GM21576 (cell line): ENCODE measurements at regions not wholly inside any gene's neighbourhood (a gene's known extent, or its start where the extent isn't known, plus 50 kb on each side); places are given as distances from the start of the nearest gene placed in this dataset.
A peak's percentile ranks its signal among the peaks of the same experiment; 100 is the strongest.

Experiments used
- ATAC-seq: cut with Tn5 transposase; IDR thresholded peaks from one replicate; pipeline ENCODE4 v1.9.1; 2021; ENCODE audit warnings: mild to moderate bottlenecking, moderate library complexity; ENCODE audit not compliant: unreplicated experiment

DNA sequence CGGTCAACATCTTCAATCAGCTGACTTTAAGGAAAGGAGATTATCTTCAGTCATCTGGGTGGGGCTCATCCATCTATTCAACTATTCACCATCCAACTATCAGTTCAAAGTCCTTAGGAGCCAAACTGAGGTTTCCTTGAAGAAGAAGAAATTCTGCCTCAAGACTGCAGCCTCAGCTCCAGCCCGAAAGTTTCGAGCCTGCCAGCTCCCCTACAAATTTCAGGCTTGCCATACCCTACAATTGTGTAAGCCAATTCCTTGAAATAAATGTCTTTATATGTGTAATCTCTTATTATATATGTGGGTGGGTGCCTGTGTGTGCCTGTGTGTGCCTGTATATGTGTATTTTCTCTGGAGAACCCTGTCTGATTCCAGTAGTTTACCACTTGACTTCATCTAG lies 447.8 kb downstream of the INHBA start:
- no peak for ATAC-seq

DNA sequence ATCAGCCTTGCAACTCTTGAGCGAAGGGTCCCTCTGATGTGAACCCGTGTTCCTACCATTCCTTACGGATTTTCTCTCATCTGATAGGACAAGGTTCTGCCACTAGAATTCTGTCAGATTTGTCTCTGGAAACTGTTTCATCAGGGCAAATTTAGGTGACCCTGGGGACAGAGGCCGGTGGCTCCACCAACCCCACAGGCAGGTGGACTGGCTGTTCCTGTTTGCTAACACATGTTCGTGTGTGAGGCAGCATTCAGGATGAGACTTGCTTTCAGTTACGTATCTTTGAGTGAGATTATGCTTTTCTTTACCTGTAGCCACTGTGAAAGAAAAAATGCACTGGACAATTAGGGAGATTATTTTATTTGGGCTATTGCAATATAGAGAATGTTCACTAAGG lies 449.9 kb downstream of the INHBA start:
- no peak for ATAC-seq

- ATAC-seq: no peak
These were observed 450.3 kb downstream of the INHBA start for GRCh38 chr7:41252551-41252950.

- no peak for ATAC-seq
These were observed 455.6 kb downstream of the INHBA start for GRCh38 chr7:41247143-41247865.

- no peak for ATAC-seq
These were observed 457.0 kb downstream of the INHBA start for GRCh38 chr7:41245916-41246315.

- no peak for ATAC-seq
These were observed 458.6 kb downstream of the INHBA start for GRCh38 chr7:41244246-41244645.

- ATAC-seq: no peak
These were observed 461.2 kb downstream of the INHBA start for GRCh38 chr7:41241641-41242040.

DNA sequence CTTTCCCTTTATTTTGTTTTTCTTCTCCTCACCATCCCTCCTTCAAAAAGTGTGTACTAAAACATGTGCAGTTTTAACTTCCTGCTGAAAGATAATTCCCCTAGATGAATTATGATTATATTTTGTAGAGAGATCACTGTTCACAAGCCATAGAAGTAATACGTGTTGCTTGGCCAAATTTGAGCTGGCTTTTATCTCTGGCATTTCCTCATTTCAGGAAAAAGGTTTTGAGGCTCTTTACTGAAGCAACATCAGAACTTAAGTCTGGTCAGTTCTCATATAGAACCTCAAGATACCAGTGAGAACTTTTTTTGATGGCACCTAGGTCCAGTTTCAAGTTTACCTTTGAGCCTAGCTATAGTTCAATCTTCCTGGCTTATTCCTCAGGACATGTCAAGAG lies 463.3 kb downstream of the INHBA start:
- no peak for ATAC-seq

GRCh38 chr7:41238851-41239331 lies 464.0 kb downstream of the INHBA start:
- ATAC-seq: no peak

- no peak for ATAC-seq
These were observed 464.9 kb downstream of the INHBA start for GRCh38 chr7:41237956-41238355.

- no peak for ATAC-seq
These were observed 470.8 kb downstream of the INHBA start for GRCh38 chr7:41232086-41232485.

- no peak for ATAC-seq
These were observed 478.7 kb downstream of the INHBA start for GRCh38 chr7:41224063-41224763.

- no peak for ATAC-seq
These were observed 480.1 kb downstream of the INHBA start for GRCh38 chr7:41222746-41223145.

- no peak for ATAC-seq
These were observed 482.6 kb downstream of the INHBA start for GRCh38 chr7:41220266-41220665.

DNA sequence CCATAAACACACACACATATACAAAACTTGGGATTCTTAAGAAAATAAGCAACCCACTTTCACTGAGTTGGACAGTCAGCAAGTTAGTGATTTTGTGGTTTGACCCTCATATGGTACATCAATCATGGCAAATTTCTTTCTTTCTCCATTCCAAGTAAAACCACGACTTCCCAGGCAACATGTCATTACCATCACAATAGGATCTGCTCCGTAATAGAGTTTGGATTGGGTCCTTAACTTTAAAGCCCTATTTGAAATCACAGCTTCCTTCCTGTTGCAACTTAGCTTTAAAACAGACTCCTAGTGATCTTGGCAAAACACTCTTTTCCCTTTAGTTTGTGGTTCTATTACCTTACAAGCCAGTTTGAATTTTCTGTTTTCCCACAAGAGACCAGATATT lies 483.6 kb downstream of the INHBA start:
- no peak for ATAC-seq

GRCh38 chr7:41217306-41217705 lies 485.6 kb downstream of the INHBA start:
- ATAC-seq: no peak

DNA sequence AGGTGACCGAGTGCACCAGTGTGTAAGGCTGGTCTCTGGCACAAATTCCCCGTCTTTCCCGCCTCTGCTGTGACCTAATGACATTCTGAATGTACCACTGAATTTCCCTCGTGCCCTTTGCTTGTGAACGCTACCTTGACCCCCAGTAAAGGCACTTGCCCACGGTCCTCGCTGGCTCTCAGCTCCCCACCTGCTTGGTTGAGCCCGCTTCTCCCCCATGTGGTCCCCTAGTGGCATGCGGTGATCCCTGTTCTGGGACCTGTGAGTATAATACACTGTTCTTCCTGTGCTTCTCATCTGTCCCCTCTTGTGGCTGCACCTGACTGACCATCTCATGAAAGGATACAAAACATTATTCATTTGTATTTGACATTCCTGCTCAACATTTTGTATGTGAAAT lies 495.7 kb downstream of the INHBA start:
- no peak for ATAC-seq

- no peak for ATAC-seq
These were observed 496.6 kb downstream of the INHBA start for GRCh38 chr7:41206267-41206666.

- ATAC-seq: peak; percentile 68
These were observed 497.3 kb downstream of the INHBA start for GRCh38 chr7:41205600-41205999.

DNA sequence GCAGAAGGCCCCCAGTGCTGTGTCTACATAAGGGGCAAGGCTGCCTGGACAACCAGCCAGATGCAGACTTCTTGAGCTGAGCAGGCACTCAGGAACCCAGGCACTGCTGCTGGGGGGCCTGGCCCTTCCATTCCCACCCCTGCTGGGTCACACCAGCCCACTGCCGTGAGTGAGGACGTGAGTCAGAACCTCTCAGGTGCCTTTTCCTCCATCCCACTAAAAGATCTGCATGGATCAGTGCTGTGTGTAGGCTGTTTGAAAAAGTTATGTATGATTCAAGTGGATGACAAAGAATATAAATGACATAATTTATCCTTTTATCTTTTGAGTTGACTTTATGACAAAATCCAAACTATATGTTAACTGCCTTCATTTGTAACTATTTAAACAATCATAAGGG lies 499.3 kb downstream of the INHBA start:
- ATAC-seq: no peak

- no peak for ATAC-seq
These were observed 501.9 kb downstream of the INHBA start for GRCh38 chr7:41201021-41201420.

DNA sequence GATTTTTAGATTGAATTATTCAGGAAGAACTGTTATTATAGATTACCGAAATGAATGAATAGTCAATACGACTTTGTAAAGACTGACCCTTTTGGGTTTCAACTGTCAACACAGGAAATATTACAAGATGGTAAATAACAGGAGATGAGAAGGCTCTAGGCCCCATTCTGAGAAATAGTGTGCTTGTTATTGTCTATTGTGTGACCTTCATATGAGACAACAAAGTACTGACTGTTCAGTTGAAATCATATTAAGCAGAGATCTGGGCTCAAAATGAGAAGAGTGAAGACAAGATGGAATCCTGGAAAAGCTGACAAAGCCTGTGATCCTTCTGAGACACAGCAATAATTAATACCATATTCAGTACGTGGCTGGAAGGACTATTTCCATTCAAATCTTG lies 503.8 kb downstream of the INHBA start:
- no peak for ATAC-seq
